HEK293T (cell line): ENCODE measurements at regions not wholly inside any gene's neighbourhood (a gene's known extent, or its start where the extent isn't known, plus 50 kb on each side); places are given as distances from the start of the nearest gene placed in this dataset.

Experiments used
- BHLHE40 ChIP-seq: fragments of 450-650 bp; IDR thresholded peaks from 2 replicates; pipeline ENCODE4 v1.6.1; 2016; ENCODE audit warnings: mild to moderate bottlenecking, moderate library complexity, borderline replicate concordance
- ELF4 ChIP-seq: fragments of 450-650 bp; IDR thresholded peaks from 2 replicates; pipeline ENCODE4 v1.6.1; 2017; ENCODE audit warnings: antibody characterized with exemption
- FOXM1 ChIP-seq: fragments of 450-650 bp; IDR thresholded peaks from 2 replicates; pipeline ENCODE4 v1.6.1; 2017; ENCODE audit warnings: mild to moderate bottlenecking, borderline replicate concordance
- SP1 ChIP-seq: fragments of 450-650 bp; IDR thresholded peaks from 2 replicates; pipeline ENCODE4 v1.6.1; 2017
- SUZ12 ChIP-seq: fragments of 450-650 bp; IDR thresholded peaks from 2 replicates; pipeline ENCODE4 v1.6.1; 2016; ENCODE audit warnings: mild to moderate bottlenecking
- TARDBP ChIP-seq: fragments of 450-650 bp; IDR thresholded peaks from 2 replicates; pipeline ENCODE4 v1.6.1; 2016
- TF ChIP-seq, protein P1 (sequence below): fragments of 450-650 bp; IDR thresholded peaks from 2 replicates; pipeline ENCODE4 v1.6.1; 2016

DNA sequence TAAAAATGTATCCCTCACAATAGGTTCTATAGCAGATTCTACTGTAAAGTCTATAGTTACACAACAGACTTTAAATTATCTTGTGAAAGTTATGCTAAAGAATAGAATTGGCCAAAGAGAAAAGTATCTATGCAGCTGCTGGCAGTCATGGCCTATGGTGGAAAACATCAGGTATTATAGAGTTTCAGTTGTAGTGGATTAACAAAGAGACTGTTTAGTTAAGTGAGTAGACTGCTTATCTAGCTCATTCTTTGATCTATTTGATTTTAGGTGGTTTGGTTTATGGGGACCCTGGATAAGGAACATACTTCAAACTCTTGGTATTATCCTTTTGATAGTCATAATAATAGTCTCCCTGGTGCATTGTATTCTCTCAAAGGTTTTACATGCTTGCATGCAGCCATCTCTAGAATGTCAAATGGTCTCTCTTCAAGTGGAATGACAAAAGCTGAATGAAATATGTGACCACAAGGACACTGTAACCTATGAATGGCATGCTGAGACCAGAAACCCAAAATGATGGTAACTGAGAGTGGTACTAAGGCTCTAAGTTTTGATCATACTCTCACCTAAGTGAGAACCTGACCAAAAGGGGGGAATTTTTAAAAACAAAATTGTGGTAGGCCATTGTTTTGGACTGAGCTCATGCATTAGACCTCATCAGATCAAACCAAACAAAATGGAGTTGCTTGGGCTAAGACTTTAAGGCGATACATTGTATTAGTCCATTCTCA lies 54.9 kb upstream of the NAMPT start:
- TF ChIP-seq ELF4: no peak
- TF ChIP-seq SP1: no peak
- TF ChIP-seq FOXM1: no peak
- TF ChIP-seq, protein P1, sequence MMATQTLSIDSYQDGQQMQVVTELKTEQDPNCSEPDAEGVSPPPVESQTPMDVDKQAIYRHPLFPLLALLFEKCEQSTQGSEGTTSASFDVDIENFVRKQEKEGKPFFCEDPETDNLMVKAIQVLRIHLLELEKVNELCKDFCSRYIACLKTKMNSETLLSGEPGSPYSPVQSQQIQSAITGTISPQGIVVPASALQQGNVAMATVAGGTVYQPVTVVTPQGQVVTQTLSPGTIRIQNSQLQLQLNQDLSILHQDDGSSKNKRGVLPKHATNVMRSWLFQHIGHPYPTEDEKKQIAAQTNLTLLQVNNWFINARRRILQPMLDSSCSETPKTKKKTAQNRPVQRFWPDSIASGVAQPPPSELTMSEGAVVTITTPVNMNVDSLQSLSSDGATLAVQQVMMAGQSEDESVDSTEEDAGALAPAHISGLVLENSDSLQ: no peak
- TF ChIP-seq TARDBP: no peak
- TF ChIP-seq BHLHE40: no peak
- TF ChIP-seq SUZ12: no peak
